ENCODE measurements at regions not wholly inside any gene's neighbourhood (a gene's known extent, or its start where the extent isn't known, plus 50 kb on each side); places are given as distances from the start of the nearest gene placed in this dataset.

DNA sequence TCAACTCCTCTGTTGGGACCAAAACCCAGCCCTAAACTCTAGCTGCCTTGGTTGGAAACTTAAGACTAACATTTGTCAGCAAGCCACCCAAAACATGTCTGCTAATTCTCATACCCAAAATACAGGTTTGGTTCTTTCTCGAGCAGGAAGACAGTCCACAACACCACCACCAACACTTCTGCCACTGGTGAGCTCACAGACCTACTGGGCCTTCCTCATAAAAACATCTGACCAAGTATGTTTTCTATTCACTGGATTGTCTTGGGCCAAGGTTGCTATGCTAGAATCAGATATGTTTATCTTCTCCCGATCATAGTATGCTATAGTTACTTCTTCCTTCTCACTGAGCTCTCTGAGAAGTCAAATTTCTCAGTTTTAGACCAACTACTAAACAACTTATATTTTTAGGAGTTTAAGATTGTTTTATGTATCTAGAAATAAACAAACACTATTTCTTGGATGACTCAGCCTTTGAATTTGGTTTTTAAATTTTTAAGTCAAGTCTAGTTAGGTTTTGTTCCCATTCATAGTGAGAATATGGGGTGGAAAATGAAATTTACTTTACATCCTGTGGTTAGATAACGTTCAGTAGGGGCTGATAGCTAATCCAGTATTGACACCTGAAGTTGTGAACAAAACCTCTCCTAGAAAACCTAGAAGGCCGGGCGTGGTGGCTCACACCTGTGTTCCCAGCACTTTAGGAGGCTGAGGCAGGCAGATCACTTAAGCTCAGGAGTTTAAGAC, 360.5 kb downstream of the RSL24D1 start:
- no peak for TF ChIP-seq POLR2AphosphoS5 (IDR thresholded peaks at IDR 0.05; ENCODE audit: borderline replicate concordance, low read depth, low read length)
- no peak for TF ChIP-seq EZH2 (IDR thresholded peaks at IDR 0.05)
- no peak for TF ChIP-seq FOXP2 (optimal IDR thresholded peaks at IDR 0.05; ENCODE audit: control extremely low read depth, extremely low read length, insufficient read depth)
